Mononuclear cell (primary cell): ENCODE measurements at regions not wholly inside any gene's neighbourhood (a gene's known extent, or its start where the extent isn't known, plus 50 kb on each side); places are given as distances from the start of the nearest gene placed in this dataset.

Experiments
- H3K27me3 ChIP-seq: 2 replicates; pipeline ENCODE4 v1.6.0; 2011; ENCODE audit warnings: low read length, control low read depth; ENCODE audit not compliant: insufficient read depth
- H3K4me1 ChIP-seq: 2 replicates; pipeline ENCODE4 v1.5.1; 2011; ENCODE audit warnings: mild to moderate bottlenecking, low read length, control low read depth; ENCODE audit not compliant: insufficient read depth
- H3K4me3 ChIP-seq: 2 replicates; pipeline ENCODE4 v1.5.1; 2011; ENCODE audit warnings: mild to moderate bottlenecking, low read length, moderate library complexity
- H3K9me3 ChIP-seq: 2 replicates; pipeline ENCODE4 v1.5.1; 2011; ENCODE audit warnings: low read depth, mild to moderate bottlenecking, control low read depth, low read length

DNA sequence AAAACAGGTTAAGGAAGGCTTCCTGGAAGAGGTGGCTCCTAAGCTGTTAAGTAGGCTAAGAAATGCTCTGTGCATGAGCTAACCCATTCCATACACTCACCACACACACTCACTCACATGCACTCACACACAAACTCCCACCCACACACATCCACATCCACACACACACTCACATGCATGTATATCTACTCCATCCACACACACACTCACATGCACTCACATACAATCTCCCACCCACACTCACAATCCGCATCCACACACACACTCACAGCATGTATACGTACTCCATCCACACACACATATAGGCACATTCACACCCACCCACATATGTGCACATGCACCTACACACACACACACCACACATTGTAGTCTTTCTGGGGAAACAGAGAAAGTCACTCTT is 89.3 kb upstream of the HNF1B start:
- Histone ChIP-seq H3K4me1 (peaks cover 32% of the 10 kb centered on the region), H3K4me3 (no peak overlapping the region)

DNA sequence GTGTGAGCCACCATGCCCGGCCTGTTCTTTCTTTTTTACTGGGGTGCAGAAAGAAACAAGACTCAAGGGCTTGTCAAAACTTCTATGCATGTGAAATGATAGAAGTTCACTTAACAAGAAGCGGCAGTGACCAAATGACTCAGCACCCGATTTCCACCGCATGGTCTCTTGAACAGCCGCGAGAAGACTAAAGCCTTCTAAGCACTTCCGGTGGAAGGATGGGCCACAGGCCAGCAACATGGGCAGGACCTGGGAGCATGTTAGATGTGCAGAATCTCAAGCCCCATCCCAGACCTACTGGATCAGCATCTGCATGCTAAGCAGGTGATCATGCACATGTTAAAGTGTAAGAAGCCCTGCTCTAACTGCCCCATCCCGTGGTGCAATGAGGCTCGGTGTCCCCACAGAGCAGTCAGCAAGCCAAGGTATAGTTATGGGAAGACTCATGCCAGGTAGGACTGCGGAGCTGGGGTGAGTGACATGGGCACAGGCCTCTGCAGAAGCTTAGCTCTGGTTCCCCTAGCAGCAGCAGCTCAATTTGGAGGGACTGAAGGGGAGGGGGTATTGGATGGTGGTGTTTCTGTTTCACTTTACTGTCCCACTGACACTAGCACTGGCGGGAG is 88.5 kb upstream of the HNF1B start:
- Histone ChIP-seq H3K4me1 (peaks cover 40% of the 10 kb centered on the region), H3K9me3 (no peaks in the 10 kb centered on the region), H3K27me3 (no peaks in the 10 kb centered on the region), H3K4me3 (no peak overlapping the region)

More for the DNA sequence above, 89.3 kb upstream of the HNF1B start:
- no peaks in the 10 kb centered on the region for H3K9me3 ChIP-seq
- no peaks in the 10 kb centered on the region for H3K27me3 ChIP-seq

DNA sequence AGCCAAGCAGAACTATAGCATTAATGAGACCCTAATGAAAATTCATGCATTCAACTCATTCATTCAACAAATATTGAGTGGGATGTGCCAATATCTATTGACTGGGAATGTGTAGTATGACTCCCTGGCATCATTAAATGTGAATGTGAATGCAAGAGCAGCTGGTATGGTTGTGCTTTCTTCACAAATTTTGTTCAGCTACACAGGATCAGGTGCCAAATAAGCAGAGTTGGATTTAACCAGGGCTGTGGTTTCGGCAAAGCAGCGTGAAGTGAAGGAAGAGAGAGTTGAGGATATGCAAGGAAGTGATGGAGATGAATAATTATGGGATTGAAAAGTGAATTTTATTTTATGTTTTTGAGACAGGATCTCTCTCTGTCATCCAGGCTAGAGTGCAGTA is 87.1 kb upstream of the HNF1B start:
- Histone ChIP-seq H3K9me3 (no peaks in the 10 kb centered on the region), H3K4me3 (no peak overlapping the region), H3K27me3 (no peaks in the 10 kb centered on the region), H3K4me1 (peaks cover 54% of the 10 kb centered on the region)

DNA sequence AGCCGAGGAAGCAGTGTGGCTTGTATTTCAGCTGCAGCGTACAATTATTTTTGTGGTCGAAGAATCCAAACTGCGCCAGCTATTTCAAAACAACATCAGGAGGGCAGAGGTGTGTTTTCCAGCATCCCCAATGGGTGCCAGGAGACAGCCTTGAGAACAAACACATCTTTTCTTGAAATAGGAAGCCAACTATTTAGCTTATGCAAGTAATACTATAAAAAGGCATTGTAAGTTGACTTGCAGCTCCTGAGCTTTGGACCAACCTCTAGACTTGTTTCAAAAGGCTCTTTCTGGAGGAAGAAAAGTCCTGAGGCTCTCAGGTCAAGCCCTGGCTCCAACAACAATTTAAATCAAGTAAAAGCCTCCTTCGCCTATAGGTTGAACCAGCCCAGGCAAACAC is 86.6 kb upstream of the HNF1B start:
- Histone ChIP-seq H3K4me3 (no peak overlapping the region), H3K27me3 (no peaks in the 10 kb centered on the region), H3K4me1 (peaks cover 59% of the 10 kb centered on the region), H3K9me3 (no peaks in the 10 kb centered on the region)

DNA sequence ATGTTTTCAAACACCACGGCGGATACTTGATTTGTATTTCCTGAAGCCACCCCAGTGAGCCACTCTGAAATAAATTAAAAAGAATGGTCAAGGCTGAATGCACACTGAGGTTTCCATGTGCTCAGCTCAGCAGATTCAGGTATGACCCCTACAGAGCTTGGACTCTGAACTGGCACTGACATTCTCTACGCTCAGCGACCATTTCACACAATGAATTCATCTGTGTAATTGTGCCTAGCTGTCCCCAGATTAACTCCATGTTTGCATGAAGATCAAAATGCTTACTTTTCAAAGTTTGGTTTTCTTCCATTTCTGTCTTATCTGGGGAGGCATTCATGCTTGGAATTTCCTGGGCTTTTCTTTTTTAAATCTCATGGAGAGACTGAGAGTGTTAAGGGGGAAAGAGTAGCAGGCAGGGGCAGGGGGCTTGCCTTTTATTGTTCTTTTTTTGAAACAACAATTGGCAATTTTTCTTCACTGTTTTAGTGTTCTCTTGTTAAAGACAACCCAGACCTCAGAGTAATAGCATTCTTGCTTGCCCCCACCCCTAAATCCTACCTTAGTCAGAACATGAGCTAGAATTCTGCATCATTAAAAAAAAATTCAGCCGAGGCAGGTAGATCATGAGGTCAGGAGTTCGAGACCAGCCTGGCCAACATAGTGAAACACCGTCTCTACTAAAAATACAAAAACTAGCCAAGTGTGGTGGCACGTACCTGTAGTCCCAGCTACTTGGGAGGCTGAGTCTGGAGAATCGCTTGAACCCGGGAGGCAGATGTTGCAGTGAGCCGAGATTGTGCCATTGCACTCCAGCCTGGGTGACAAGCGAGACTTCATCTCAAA is 85.5 kb upstream of the HNF1B start:
- H3K4me1 ChIP-seq, result peaks cover 70% of the 10 kb centered on the region
- no peaks in the 10 kb centered on the region for H3K27me3 ChIP-seq
- no peaks in the 10 kb centered on the region for H3K9me3 ChIP-seq
- H3K4me3 ChIP-seq, result no peak overlapping the region

DNA sequence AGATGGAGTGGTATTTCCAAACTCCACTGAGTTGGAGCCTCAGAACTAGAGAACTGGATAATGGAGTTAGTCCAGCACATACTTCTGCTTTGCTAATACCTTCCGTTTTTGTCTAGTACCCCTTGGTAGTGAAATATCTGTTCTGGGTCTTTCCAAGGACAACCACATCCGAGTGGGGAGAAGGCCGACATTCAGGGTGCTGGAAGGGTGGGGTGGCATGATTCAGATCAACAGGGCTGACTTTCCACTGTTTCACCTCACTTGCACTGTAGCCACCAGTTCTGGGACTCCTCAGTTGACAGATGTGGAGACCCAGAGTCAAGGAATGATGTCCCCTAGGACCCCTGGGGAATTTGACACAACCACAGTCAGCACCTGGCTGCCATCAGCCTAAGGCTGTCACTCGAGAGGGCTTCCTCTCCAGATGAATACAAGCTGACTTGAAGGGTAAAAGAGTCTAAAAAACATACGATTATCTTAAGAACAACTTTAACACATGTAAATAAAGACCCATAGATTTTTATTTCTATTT is 84.8 kb upstream of the HNF1B start:
- no peak overlapping the region for H3K4me3 ChIP-seq
- no peaks in the 10 kb centered on the region for H3K9me3 ChIP-seq
- peaks cover 77% of the 10 kb centered on the region for H3K4me1 ChIP-seq
- no peaks in the 10 kb centered on the region for H3K27me3 ChIP-seq

DNA sequence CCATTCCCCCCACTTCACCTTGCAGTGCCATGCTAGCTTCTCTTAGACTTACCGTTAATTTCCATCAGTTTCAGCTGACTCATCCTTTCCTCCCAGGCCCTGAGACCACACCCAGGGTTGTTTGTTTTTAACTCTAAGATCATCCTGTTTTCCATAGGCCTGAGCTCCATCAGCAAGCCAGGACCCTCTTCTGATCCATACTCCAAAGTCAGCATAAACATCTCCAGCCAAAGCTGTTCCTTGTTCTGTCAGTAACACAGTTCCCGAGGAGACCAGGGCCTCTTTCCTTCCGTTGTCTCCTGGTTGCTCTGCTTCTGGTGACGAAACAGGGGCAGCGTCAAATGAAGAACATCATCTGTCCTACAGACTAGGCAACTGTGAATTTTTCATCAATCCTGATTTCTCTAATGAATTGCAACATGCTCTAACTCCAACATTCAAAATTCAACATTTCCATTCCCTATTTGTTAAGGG is 83.8 kb upstream of the HNF1B start:
- no peak overlapping the region for H3K4me3 ChIP-seq
- H3K9me3 ChIP-seq, result no peaks in the 10 kb centered on the region
- no peaks in the 10 kb centered on the region for H3K27me3 ChIP-seq
- H3K4me1 ChIP-seq, result peaks cover 87% of the 10 kb centered on the region

DNA sequence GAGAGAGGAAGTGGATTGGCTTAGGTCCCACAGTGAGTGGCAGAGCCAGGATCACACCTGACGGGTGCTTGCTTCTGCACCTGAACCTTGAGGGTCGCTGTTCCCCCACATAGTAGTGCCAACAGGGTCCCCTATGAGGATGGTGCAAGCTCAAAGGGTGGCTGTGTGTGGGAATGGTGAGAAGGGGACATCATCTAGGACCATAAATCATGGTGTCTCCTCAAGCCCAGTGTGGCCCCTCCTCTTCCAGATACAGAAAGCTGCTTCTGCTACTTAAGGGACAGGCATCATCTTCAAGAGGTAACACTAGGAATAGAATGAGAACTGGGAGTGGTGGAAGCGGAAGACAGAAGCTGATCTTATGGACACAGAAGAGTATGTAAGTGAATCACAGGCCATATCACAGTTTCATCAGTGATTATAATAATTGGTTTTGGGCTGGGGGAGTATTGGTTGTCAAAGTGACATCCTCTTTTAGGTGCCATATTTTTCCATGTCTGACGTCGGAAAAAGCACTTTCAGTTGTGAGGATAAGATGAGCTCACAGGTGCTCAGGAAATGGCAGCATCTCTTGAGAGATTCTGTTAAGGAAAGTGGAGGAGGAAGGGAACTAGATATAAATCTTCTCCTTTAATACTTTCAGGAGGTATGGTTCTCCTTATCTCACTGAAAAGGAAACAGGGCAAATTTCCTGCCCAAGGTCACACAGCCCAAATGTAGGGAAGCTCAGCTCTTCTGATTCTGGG is 83.2 kb upstream of the HNF1B start:
- Histone ChIP-seq H3K27me3 (no peaks in the 10 kb centered on the region), H3K9me3 (no peaks in the 10 kb centered on the region), H3K4me3 (no peak overlapping the region), H3K4me1 (peaks cover 83% of the 10 kb centered on the region)

DNA sequence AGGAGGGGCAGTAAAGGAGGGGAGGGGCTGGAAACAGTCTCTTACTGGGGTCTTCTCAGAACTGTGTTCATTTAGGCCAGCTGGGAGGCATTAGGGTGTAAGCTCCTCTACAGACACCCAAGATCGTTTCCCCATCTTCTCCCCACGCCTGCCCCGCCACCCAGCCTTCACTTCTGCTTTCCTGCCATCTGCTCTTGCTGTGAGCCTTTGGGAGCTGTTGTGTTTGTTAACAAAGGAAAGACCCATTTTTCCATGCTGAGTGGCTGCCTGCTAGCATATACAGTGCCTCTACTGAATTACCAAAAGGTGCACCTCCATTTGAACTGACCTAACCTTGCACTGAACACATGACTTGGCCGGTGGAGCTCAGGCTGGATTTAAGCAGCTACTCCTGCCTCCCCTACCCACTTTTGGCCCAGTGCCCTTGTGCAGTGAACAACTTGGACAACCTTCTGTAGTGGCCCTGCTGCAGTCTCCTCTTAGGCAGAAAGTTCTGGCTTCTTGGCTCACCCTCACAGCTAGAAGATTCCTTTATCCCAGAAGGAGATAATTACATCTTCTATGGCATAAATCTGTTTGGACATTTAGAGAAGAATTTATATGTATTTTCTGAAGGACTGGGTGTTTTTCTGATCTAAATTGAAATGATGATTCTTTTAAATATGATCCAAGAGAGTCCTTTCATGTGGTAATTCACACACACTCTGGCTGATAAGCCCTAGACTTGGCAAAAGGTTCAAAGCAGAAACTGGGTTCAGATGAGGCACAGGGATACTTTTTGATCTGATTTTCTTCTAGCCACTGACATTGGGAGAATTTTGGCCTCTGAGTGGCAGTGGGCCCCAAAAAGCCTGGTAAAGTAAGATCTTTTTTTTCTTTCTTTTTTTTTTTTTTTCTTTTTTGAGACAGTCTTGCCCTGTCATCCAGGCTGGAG is 81.9 kb upstream of the HNF1B start:
- H3K4me3 ChIP-seq, result no peak overlapping the region
- H3K27me3 ChIP-seq, result no peaks in the 10 kb centered on the region
- H3K4me1 ChIP-seq, result peaks cover 70% of the 10 kb centered on the region
- no peaks in the 10 kb centered on the region for H3K9me3 ChIP-seq

DNA sequence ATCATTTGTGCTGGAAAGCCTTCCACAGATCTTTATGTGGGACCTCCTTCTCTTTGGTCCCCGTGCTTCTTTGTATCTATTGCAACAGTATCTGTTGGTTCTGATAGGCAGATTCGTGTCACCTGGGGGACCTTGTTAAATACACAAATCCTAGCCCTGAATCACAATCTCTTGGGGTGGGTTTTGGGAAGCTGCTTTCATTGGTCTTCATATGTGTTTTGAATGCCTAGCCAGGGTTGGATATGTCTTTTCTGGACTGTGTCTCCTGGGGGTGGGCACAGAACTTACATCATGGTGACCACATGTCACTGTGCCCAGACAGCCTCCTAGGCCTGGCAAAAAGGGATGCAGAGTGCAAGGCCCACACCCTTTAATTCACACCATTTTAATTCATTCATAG is 81.0 kb upstream of the HNF1B start:
- no peak overlapping the region for H3K4me3 ChIP-seq
- H3K4me1 ChIP-seq, result peaks cover 74% of the 10 kb centered on the region
- no peaks in the 10 kb centered on the region for H3K9me3 ChIP-seq
- H3K27me3 ChIP-seq, result no peaks in the 10 kb centered on the region

DNA sequence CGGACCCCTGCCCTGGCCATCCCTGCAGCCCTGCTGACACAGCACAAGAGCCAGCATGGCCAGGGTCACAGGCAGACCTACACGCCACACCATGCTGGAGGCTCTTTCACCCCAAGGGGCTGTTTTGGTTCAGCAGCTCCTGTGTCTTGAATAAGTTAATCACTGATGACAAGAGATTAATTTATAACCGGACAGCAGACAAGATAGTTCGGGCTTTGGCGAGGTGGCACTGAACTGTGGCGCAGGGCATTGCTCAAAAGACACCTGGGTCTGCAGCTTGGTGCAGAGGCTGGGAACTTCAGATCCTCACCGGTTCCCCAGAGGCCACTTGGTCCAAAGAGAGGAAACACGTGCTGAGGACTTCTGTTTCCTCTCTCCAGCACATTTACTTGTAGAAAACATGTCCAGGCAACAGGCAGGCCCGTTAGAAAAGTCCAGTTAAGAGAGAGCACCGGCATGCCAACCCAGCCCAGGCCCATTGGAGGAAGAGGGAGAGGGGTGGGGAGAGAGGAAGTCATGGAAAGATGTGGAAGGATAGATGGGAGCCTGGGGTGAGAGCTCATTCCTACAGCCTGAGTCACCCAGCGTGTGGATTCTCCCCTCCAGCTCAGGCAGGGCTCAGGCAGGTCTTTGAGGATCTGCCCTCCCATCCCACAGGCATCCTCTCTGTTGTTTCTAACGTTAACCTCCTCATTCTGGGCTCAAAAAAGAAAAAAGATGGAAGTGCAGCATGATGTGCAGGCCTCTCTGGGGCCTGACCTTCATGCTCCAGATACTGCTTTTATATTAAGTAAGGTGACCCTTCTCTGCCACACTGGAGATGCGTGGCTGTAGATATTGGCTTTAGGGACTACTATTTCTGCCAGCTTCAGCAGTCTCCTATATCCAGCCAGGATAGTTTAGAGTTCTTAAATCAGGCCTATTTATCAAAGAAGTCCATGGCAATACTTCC is 80.0 kb upstream of the HNF1B start:
- Histone ChIP-seq H3K9me3 (no peaks in the 10 kb centered on the region), H3K4me3 (no peak overlapping the region), H3K4me1 (peaks cover 77% of the 10 kb centered on the region), H3K27me3 (no peaks in the 10 kb centered on the region)

DNA sequence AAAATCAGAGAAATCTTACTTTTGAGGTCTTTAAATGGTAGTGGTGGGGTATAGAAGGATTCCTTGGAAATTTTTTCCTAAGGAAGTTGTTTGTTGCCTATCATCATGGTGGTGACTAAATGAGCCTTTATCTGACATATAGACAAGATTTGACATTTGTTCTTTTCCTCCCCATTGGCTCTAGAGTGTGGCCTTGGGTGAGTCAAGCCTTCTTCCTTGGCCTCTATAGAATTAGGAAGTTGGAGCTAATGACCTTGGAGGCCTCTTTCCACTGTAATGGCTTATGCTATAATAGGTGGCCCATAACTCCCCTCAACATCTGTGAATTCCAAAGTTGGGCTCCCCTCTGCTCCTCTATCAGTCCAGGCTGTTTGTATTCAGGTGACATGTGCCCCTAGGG is 79.1 kb upstream of the HNF1B start:
- Histone ChIP-seq H3K9me3 (no peaks in the 10 kb centered on the region), H3K4me3 (no peak overlapping the region), H3K4me1 (peaks cover 73% of the 10 kb centered on the region), H3K27me3 (no peaks in the 10 kb centered on the region)

DNA sequence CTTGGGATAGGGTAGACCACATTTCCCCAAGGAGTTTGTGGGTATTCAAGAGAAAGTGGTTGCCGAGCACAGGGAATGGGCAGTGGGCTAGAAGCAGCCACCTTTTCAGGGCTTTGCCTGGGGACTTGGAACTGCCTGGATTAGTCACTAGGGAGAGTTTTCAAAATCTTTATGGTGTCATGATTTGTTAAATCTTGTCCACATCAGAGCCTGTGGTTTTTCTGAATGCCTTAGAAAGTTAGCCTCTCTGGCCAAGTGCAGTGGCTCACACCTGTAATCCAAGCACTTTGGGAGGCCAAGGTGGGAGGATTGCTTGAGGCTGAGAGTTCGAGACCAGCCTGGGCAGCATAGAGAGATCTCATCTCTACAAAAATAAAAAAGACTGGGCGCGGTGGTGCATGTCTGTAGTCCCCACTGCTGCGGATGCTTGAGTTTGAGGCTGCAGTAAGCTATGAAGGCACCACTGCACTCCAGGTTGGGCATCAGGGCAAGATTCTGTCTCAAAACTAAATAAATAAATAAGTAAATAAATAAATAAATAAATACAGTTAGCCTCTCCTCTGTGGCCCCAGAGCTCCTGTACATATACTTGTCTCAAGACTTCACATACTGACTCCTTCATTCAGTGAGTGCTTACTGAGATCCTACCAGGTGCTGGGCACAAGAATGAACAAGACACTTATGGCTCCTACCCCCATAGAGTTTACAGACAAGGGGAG is 76.3 kb upstream of the HNF1B start:
- Histone ChIP-seq H3K4me1 (peaks cover 53% of the 10 kb centered on the region), H3K9me3 (no peaks in the 10 kb centered on the region), H3K4me3 (no peak overlapping the region), H3K27me3 (no peaks in the 10 kb centered on the region)
